WI38 (cell line): ENCODE measurements at regions not wholly inside any gene's neighbourhood (a gene's known extent, or its start where the extent isn't known, plus 50 kb on each side); places are given as distances from the start of the nearest gene placed in this dataset.

Experiments used
- H3K4me3 ChIP-seq: 2 replicates; pipeline ENCODE4 v1.5.1; 2011; ENCODE audit warnings: low read depth, mild to moderate bottlenecking, control low read depth, low read length
- CTCF ChIP-seq: IDR thresholded peaks from 2 replicates; pipeline ENCODE4 v1.5.1; 2012; ENCODE audit warnings: low read depth, mild to moderate bottlenecking, control low read depth, low read length

- TF ChIP-seq CTCF: no peak
- H3K4me3 ChIP-seq: no peak overlapping the region
Measured at GRCh38 chr2:41828052-41828643, 219.7 kb upstream of the PKDCC start.

- no peak overlapping the region for H3K4me3 ChIP-seq
- TF ChIP-seq CTCF: no peak
Measured at GRCh38 chr2:41829052-41829451, 218.8 kb upstream of the PKDCC start.

- no peak for TF ChIP-seq CTCF
Measured at GRCh38 chr2:41830600-41830999, 217.2 kb upstream of the PKDCC start.

GRCh38 chr2:41832218-41832617 is 215.6 kb upstream of the PKDCC start:
- TF ChIP-seq CTCF: no peak
- H3K4me3 ChIP-seq: no peak overlapping the region

More at GRCh38 chr2:41830600-41830999, 217.2 kb upstream of the PKDCC start:
- no peak overlapping the region for H3K4me3 ChIP-seq

- TF ChIP-seq CTCF: no peak
- no peak overlapping the region for H3K4me3 ChIP-seq
Measured at GRCh38 chr2:41835401-41835800, 212.4 kb upstream of the PKDCC start.

GRCh38 chr2:41836948-41837347 is 210.9 kb upstream of the PKDCC start:
- no peak overlapping the region for H3K4me3 ChIP-seq
- no peak for TF ChIP-seq CTCF

- H3K4me3 ChIP-seq: no peak overlapping the region
- no peak for TF ChIP-seq CTCF
Measured at GRCh38 chr2:41837610-41838009, 210.2 kb upstream of the PKDCC start.
